ENCODE measurements at regions not wholly inside any gene's neighbourhood (a gene's known extent, or its start where the extent isn't known, plus 50 kb on each side); places are given as distances from the start of the nearest gene placed in this dataset.

- no peak for DNase-seq
Observed at GRCh38 chr16:11447272-11447671, 102.0 kb downstream of the RMI2 start.

GRCh38 chr16:11447836-11448235 lies 102.6 kb downstream of the RMI2 start:
- DNase-seq: no peak

GRCh38 chr16:11448796-11449416 lies 103.6 kb downstream of the RMI2 start:
- DNase-seq: no peak

GRCh38 chr16:11449716-11450115 lies 104.5 kb downstream of the RMI2 start:
- DNase-seq: no peak

- DNase-seq: no peak
Observed at GRCh38 chr16:11450136-11450535, 104.9 kb downstream of the RMI2 start.

GRCh38 chr16:11452298-11452697 lies 107.0 kb downstream of the RMI2 start:
- DNase-seq: no peak

- no peak for DNase-seq
Observed at GRCh38 chr16:11452746-11453389, 107.6 kb downstream of the RMI2 start.

- DNase-seq: no peak
Observed at GRCh38 chr16:11456741-11457140, 111.5 kb downstream of the RMI2 start.

GRCh38 chr16:11459722-11460121 lies 114.5 kb downstream of the RMI2 start:
- DNase-seq: no peak

GRCh38 chr16:11460820-11461594 lies 115.7 kb downstream of the RMI2 start:
- no peak for DNase-seq

- no peak for DNase-seq
Observed at GRCh38 chr16:11461595-11461990, 116.3 kb downstream of the RMI2 start.

- no peak for DNase-seq
Observed at GRCh38 chr16:11462036-11462435, 116.8 kb downstream of the RMI2 start.

GRCh38 chr16:11462861-11463260 lies 117.6 kb downstream of the RMI2 start:
- DNase-seq: no peak

- DNase-seq: no peak
Observed at GRCh38 chr16:11464241-11464640, 119.0 kb downstream of the RMI2 start.

GRCh38 chr16:11465675-11466074 lies 120.4 kb downstream of the RMI2 start:
- DNase-seq: no peak

- DNase-seq: no peak
Observed at GRCh38 chr16:11470676-11471415, 115.9 kb downstream of the LITAF start.

- no peak for DNase-seq
Observed at GRCh38 chr16:11471548-11471947, 115.2 kb downstream of the LITAF start.

GRCh38 chr16:11472410-11472809 lies 114.3 kb downstream of the LITAF start:
- DNase-seq: no peak

- DNase-seq: no peak
Observed at GRCh38 chr16:11472851-11473250, 113.9 kb downstream of the LITAF start.

GRCh38 chr16:11473728-11474127 lies 113.0 kb downstream of the LITAF start:
- no peak for DNase-seq

GRCh38 chr16:11474617-11475291 lies 112.0 kb downstream of the LITAF start:
- no peak for DNase-seq

GRCh38 chr16:11475896-11476630 lies 110.7 kb downstream of the LITAF start:
- DNase-seq: no peak
